ENCODE measurements at regions not wholly inside any gene's neighbourhood (a gene's known extent, or its start where the extent isn't known, plus 50 kb on each side); places are given as distances from the start of the nearest gene placed in this dataset.

DNA sequence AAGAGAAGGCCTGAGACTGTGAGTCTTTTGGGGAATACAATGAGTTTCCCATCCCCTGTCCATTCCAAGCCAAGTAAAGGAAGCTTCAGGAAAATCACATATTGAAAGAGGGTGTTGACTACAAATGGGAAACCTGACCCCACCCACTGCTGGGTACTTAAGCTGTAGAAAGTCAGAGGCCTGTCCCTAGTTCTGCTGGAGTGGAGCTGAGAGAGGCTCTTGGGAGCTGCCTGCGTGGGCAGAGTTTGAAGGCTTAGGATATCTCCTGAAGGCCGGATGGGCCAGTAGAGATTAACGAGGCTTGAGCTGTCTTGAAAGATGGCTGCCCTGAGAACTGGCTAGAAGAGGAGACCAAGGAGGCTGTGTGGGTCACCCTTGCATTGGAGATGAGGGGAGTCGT, 176.2 kb upstream of the NECTIN1 start:
- no peak for DNase-seq (ENCODE audit: low spot score)

DNA sequence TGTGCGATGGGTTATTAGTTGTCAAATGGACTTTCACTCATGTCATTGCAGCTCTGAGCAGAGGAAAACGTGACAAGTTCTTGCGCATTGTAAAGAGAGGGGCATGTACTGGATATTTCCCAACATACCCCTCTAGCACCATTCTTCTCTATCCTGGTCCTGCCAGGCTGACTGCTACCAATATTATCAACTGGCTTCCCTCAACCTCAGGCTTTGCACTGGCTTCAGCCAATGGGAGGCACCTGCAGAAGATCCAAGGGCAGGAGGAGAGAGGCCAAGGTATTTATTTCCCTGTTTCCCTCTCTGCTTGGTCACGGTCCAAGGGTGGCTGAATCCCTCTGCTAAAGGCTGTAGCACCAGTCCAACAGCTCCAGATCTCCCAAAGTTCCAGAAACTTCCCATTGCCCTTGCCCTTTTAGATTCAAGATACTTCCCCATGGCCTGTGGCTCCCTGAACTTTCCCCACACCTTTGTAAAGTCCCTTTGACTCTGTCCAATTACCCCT, 175.6 kb upstream of the NECTIN1 start:
- no peak for DNase-seq (ENCODE audit: low spot score)

DNA sequence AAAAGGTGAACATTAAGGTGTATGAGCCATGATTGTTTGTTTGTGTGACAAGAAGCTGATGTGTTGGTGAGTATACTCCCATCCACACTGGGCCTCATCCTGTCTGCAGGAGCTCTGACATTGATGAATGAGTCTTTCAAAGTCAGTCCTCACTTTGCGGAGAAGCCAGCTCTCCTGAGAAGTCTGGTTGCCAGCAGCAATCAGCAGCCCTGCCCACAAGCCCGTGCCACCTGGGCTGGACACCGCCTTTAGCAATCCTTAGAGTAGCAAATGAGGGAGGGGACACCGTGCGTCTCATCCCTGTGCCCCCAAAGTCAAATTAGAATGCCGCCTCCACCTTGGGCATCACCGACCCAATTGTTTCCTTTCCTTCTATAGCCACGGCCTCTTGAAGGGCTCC, 174.8 kb upstream of the NECTIN1 start:
- DNase-seq (ENCODE audit: low spot score), result no peak

DNA sequence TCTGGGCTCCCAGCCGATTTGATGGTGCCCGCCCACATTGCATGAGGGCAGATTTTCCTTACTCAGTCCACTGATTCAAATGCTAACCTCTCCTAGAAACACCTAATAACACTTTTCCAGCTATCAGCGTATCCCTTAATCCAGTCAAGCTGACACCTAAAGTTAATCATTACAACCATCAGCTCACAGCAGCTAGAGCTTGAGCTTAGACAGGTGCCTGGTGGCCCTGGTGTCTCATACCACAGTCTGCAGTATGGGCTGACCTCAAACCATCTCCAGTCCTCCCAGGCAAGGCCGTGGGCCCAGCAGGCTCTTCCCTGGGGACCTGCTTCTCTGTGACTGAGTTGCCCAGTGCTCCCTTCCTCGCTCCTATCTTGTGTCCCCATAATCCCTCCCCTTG, 174.4 kb upstream of the NECTIN1 start:
- no peak for DNase-seq (ENCODE audit: low spot score)

DNA sequence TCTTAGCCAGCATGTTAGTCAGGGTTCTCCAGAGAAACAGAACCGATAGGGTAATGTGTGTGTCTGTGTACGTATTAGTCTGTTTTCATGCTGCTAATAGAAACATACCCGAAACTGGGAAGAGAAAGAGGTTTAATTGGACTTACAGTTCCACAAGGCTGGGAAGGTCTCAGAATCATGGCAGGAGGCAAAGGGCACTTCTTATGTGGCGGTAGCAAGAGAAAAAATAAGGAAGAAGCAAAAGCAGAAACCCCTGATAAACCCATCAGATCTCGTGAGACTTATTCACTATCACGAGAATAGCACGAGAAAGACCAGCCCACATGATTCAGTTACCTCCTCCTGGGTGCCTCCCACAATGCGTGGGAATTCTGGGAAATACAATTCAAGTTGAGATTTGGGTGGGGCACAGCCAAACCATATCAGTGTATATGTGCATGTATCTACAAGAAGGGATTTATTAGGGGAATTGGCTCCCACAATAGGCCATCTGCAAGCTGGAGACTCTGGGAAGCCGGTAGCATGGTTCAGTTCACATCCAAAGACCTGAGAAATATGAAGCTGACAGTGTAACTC, 173.7 kb upstream of the NECTIN1 start:
- DNase-seq (ENCODE audit: low spot score), result no peak

DNA sequence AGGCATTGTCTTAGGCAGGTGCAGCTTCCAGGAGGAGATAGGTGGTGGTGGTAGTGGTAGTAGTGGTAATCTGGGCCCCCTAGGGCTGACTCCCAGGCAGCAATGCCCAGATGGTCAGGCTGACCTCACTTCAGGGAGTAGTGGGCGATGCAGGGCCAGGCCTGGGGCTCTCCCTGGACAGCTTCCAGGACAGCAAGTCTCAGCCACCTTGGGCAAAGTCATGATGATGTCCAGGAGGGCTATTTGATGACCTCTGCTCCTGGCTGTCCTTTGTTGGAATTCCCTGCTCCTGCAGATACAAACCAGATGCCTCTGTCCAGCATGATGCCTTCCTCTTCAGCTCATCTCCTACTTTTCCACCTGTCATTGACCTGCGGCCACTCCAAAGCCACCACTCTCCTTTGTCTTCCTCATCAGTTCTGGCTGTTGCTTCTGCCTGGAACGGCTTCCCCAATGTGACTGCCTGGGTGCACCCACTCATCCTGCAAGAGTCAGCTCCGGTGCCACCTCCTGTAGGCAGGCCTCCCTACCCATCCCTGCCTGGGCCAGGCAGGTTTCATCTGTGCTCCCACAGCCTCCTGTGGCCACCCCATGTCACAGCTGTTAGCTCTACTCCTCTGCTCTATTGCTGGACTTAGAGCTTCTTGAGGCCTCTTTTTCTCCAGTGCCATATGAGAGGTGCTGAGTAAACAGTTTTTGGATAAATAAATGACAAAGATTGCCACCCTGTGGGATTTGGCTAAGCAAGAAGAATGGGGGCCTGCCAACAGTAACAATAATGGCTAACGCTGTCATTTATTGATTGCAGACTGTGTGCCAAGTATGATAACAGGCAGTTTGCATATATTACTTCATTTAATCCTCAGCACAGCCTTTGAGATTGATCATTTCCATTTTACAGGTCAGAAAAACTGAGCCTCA, 172.9 kb upstream of the NECTIN1 start:
- no peak for DNase-seq (ENCODE audit: low spot score)

DNA sequence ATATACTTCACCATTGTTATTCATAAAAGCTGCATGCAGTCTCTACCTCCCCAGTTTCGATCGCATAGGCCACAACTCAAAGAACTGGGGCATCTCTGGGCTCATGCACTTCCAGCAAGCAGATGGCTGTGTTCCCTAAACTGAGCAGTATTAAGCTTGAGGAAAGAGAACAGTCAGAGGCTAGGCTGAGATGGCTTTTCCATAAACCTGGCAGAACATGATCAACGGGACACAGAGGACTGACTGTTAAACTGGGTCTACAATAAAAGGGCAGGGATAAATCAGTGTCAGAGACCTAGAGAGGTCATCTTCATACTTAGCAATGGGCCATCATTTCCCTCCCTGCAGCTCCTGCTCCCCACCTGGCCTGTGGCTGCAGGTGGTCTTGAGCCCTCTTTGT, 171.0 kb upstream of the NECTIN1 start:
- DNase-seq (ENCODE audit: low spot score), result no peak

DNA sequence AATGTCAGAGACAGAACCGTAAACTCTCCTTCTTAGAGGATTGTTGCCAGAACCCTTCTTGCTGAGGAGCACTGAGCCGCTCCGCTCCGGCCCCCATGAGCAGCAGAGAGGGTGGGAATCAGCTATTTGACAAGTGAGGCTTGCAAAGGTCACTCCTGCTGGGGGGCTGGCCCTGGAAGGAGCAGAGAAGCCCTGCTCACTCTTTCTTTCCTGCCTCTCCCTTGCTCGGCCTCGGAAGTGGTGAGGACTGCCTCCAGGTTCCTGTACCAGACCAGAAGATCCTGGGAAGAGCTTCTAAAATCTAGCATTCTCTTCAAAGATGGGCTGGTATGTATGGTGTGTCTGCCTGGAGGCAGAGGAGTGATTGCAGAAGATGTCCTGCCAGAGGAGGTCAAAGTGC, 168.6 kb upstream of the NECTIN1 start:
- DNase-seq (ENCODE audit: low spot score), result no peak

DNA sequence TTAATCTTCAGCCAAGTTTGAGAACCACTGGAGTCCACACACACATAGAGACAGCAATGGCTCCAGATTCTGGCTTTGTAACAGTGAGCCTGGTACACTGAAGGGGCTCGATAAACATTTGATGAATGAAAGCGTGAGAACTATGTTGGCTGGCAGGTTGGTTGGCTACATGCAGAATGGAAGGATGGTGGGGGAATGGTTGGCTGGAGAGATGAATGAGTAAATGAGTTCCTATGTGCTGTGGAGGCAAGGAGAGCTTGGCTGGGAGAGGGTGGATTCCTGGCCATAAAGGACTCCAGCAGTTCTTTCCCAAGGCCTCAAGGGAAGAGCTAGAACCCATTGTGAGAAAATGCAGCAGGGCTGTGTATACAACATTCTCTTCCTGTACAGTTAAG, 168.0 kb upstream of the NECTIN1 start:
- no peak for DNase-seq (ENCODE audit: low spot score)

DNA sequence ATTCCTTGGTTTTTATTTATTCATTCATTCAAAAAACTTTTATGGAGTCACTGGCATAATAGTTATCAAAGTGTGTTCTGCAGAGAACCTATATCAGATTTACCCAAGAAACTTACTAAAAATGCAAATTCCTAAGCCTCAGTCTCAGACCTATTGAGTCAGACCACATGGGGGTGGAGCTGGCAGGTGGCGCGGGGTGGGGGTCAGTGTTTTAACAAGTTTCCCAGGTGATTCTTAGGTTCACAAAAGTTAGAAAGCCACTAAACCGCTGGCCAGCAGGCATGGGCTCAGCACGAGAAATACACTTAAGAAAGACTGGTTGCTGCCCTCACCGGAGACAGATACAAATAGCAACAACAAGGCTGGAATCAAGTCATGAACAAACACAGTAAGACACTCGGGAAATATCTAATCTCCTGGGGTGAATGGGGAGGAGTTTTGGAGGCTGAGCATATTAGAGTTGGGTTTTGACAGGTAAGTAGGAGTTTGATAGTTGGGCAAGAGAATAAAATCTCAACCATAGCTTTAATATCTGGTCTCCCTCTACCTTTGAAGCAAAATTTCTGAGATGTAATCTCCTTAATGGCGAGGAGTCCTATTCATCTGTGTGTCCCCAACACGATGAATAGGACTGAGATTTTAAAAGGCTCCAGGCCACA, 167.5 kb upstream of the NECTIN1 start:
- no peak for DNase-seq (ENCODE audit: low spot score)

DNA sequence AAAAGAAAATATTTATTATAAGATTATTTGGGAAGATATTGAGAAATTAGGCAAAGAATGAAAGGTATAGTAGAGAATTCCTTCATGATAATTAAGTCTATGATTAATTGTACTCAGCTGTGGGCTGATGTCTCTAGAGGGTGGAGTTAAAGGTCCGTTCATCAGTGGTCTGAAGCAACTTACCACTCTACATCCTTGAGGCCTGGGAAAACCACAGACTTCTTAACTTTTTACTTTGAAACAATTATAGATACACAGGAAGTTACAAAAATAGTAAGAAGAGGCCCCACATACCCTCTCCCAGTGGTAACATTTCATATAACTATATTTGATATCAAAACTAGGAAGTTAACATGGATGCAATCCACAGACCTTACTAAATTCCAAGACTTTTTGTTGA, 167.0 kb upstream of the NECTIN1 start:
- DNase-seq (ENCODE audit: low spot score), result no peak

DNA sequence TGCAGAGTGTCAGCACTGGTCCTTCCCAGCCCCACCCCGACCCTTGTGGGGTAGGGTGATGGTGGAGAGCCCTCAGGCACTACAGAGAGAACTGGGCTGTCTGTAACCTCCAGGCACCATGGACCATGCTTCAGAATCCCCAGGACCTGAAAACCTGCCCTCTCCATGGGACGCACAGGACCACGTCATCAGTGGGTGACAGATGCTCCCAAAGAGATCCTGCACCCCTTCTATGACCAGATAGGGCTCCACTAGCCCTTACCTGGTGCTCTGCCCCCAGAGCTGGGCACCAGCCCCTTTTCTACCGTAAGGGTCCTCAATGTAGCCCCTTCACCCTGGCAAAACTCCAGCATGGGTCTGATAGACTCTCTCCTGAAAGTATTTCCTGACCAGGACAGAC, 165.9 kb upstream of the NECTIN1 start:
- no peak for DNase-seq (ENCODE audit: low spot score)

DNA sequence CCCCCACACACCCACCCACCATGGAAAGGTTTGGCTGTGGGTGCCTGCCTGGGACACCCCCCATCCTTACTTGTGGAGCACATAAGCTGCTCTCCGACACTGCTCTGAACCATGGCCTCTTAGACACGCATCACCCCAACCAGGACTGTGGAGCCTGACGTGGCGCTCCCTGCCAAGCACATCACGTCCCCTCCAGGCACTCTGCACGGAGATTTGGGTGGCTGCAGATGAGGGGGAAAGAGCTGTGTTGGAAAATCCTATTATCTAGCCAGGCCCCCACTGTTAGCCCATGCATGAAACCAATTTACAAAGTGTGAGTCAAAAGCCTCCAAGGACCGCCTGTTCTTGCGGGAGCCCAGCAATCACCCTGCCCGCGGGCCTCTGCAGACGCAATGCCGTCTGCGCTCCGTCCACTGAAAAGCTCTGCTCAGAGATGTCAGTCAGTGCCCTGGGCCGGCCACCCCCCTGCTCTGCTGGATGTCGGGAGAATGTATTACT, 163.4 kb upstream of the NECTIN1 start:
- no peak for DNase-seq (ENCODE audit: low spot score)

DNA sequence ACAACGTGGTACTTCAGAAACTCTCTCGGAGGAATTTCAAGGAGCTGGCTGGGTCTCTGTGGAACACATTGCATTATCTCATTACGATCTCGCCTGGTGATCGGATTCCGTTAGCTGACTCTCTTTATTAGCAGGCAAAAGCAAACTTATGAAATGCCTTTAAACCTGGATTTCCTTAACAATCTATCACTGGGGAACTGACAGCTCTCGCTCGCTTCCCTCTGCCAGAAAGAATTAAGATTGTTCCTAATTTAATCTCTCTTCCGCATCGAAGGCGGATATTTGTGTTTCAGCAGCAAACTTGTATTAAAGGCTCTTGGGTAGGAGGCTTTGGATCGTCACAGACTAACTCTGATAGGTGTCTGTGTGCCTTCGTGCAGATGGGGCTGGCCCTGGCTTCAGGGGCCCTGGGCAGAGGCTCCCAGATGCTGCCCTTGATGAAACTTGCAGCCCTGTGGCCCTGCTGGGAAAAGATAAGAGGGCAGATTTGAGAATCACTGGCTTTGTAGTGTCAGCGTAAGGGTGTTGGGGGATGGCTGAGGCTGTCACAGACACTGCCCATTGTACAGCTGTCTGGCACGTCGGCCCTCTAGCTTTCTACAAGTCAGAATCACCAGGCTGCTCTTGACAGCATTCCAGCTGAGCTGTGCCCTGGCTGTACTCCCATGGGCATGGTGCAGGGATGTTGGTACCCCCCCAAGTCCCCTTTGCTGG, 162.2 kb upstream of the NECTIN1 start:
- DNase-seq (ENCODE audit: low spot score), result no peak

DNA sequence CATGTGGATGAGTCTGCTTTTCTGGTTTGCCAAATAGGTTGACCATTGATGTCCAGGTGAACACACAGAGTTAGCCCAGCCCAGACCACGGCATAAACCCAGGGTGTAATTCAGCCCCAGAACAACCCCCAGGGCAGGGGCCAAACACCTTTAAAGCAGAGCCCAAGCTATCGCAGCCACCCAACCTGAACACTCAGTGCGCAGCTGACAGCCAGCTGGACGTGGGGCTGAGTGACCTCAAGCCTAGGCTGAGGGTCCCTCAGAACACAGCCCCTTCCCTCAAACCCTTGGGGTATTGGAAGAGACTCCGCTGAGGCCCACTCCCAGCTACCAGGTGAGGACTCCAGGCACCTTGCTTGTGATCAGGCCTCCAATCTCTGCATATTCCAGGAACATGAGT, 161.5 kb upstream of the NECTIN1 start:
- no peak for DNase-seq (ENCODE audit: low spot score)

DNA sequence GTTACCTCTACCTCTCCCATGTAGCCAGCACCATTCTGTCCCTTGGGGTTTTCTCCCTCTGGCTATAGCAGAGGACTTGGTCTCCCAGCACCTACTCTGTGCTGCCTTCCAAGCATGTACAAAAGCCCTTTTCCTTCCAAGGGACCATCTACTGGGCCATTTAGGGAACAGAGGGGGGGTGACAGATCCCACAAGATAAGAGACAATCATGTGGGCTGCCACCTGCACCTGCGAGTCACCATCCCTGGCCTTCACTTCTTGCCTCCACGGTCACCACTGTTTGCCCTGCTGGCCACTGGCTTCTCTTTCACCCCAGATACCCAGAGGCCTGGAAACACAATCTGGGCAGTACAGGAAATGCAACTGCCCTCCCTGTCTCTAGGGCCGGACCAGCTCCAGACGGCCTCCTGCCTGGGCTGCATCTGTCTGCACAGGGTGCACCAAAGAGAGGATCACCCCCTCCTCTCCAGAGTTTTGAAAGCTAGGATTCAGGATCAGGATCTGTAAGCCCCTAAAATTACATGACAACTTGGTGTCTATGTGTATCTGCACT, 160.8 kb upstream of the NECTIN1 start:
- no peak for DNase-seq (ENCODE audit: low spot score)

DNA sequence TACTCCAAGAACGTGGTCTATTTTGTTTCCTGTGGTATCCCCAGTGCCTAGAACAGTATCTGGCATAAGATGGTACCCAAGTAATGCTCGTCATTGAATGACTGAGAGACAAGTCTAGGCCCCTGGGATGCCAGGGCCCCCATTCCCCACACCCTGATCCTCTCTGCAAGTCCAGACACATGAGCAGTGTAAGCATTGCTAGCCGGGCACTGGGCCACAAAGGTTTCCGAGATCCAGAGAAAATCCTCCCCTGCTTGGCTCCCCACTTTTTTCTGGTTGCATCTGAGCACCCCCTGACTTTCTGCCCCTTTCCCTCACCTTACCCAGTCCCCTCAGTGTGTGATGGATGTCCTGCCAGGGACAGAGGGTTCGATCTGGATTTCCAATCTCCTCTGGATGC, 160.1 kb upstream of the NECTIN1 start:
- no peak for DNase-seq (ENCODE audit: low spot score)

DNA sequence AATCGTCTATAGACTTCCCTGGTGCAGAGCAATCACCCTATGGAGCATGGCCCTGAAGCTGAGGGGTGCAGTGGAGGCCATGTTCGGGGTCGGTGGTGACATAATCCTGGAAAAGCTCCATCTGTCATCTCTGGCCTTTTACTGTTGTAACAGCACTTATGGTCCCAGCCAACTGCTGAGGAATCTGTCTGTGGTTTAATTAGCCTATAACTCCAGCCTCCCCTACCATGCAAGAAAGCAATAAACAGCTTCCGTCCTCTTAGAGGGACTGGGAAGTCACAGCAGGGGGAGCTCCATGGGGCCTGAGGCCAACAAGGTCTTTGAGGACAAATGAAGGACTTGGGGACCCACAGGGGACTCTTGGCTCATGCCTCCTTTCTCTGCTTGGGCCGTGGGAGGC, 159.1 kb upstream of the NECTIN1 start:
- no peak for DNase-seq (ENCODE audit: low spot score)

DNA sequence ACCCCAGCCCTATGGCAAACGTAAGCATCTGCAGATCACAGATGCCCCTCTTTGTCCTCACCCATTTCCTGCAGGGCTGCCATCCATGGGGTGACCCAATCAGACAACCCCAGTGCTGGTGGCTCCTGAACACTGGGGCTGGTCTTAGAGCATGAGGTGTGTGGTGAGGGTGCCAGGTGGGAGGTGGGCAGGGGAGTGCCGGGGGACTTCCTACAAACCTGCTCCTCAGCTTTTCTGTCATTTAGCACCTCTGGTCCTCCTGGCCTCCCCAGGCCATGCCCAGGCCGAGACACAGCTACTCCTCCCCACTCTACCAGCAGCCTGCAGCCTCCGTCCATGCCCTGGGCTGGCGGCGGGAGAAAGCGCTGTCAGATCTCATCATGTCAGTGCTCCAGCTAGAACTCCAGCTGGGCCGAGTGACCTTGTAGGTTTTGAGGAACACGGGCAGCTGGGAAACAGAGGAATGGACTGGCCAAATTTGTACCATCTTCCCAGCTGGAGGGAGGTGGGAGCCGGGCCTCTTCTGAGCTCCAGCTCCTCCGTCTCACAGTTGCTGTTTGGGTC, 157.7 kb upstream of the NECTIN1 start:
- no peak for DNase-seq (ENCODE audit: low spot score)

DNA sequence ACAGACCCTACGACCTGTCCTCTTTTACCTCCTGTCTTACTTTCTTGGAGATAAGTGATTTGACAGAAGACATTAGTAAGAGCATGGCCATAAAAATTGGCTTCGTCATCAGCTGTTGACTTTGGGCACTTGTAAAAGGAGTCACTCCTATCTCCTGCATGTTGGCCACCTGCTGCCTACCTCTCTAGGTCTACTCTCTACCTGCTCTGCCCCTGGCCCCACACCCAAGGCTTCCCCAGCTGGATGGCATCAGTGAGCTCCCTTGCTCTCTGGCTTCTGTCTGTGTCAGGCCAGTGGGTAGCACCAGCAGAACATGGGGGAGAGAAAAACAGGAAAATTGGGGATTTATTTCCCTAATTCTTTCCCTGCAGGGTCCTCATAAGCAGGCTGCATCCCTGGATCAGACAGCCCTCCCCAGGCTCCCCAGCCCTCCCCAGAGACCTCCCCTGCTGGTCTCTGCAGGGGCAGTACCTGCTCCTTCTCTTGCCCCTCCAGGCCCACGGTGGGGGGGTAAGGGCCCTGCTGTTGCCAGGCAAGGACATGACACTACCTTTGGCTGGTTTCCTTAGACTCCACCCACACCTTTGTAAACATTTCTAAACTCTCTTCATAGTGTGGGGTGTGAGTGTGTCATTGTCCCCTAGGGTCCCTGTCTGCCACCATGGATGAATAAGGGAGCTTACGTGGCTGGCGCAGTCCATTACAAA, 157.0 kb upstream of the NECTIN1 start:
- DNase-seq (ENCODE audit: low spot score), result no peak

DNA sequence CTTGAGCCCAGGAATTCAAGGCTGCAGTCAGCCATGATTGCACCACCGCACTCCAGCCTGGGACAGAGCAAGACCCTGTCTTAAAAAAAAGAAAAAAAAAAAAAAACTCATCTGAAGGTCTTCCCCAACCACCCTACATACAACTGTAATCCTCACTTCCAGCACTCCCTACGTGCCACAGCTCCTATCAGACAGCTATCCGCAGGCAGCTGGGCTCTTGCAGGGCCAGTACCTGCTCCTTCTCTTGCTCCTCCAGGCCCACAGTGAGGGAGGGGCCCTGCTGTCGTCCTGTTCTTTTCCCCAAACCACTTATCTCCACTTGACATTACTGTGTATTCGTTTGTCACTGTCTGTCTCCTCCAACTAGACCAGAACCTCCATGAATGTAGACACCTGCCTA, 156.1 kb upstream of the NECTIN1 start:
- DNase-seq (ENCODE audit: low spot score), result no peak
